Neural cell (in vitro differentiated cells): ENCODE measurements at regions not wholly inside any gene's neighbourhood (a gene's known extent, or its start where the extent isn't known, plus 50 kb on each side); places are given as distances from the start of the nearest gene placed in this dataset.

Experiments used
- CTCF ChIP-seq: fragments of 450-650 bp; IDR thresholded peaks from 2 replicates; pipeline ENCODE4 v1.5.1; 2014; ENCODE audit warnings: antibody characterized with exemption, mild to moderate bottlenecking, moderate library complexity; ENCODE audit not compliant: poor library complexity, severe bottlenecking
- EZH2 ChIP-seq: fragments of 200-600, 300-800 bp; shearing (Covaris generic), sonication (generic); IDR thresholded peaks from 2 replicates; pipeline ENCODE4 v1.6.1; 2014; ENCODE audit warnings: antibody characterized with exemption, low read length, borderline replicate concordance, mild to moderate bottlenecking; ENCODE audit not compliant: insufficient read depth, poor library complexity, severe bottlenecking
- POLR2AphosphoS5 ChIP-seq: IDR thresholded peaks from 2 replicates; pipeline ENCODE4 v1.6.1; 2012
- RAD21 ChIP-seq: fragments of 450-650 bp; conservative IDR thresholded peaks from 2 replicates; pipeline ENCODE4 v1.6.1; 2014; ENCODE audit warnings: antibody characterized with exemption, mild to moderate bottlenecking, moderate library complexity
- REST ChIP-seq: IDR thresholded peaks from 2 replicates; pipeline ENCODE4 v1.6.1; 2012; ENCODE audit warnings: borderline replicate concordance
- SMC3 ChIP-seq: fragments of 450-650 bp; conservative IDR thresholded peaks from 2 replicates; pipeline ENCODE4 v1.6.1; 2014; ENCODE audit warnings: antibody characterized with exemption, mild to moderate bottlenecking, moderate library complexity; ENCODE audit not compliant: poor library complexity

GRCh38 chr2:496729-497128 is 180.5 kb downstream of the TMEM18 start:
- TF ChIP-seq CTCF (no peak), POLR2AphosphoS5 (no peak), RAD21 (no peak), REST (no peak), EZH2 (no peak), SMC3 (no peak)
